NCI-H1105 (cell line): ENCODE measurements at regions not wholly inside any gene's neighbourhood (a gene's known extent, or its start where the extent isn't known, plus 50 kb on each side); places are given as distances from the start of the nearest gene placed in this dataset.

Experiments used
- DNase-seq: peaks from one replicate; lab custom pipeline; 2025; lab: John Stamatoyannopoulos, UW

- DNase-seq = no peak
Observed at GRCh38 chr12:76706761-76707160, 57.2 kb upstream of the ZDHHC17 start.

GRCh38 chr12:76707772-76708171 is 56.1 kb upstream of the ZDHHC17 start:
- no peak for DNase-seq

- no peak for DNase-seq
Observed at GRCh38 chr12:76708296-76708695, 55.6 kb upstream of the ZDHHC17 start.

GRCh38 chr12:76711241-76711640 is 52.7 kb upstream of the ZDHHC17 start:
- DNase-seq = no peak

GRCh38 chr12:76713130-76713529 is 50.8 kb upstream of the ZDHHC17 start:
- DNase-seq = no peak

- DNase-seq = no peak
Observed at GRCh38 chr12:76713986-76714385, 49.9 kb upstream of the ZDHHC17 start.
